NCI-H526 (cell line): ENCODE measurements at regions not wholly inside any gene's neighbourhood (a gene's known extent, or its start where the extent isn't known, plus 50 kb on each side); places are given as distances from the start of the nearest gene placed in this dataset.

Experiments used
- DNase-seq, 2 experiments: peaks; one replicate each; lab custom pipeline; 2025; lab: John Stamatoyannopoulos, UW

DNA sequence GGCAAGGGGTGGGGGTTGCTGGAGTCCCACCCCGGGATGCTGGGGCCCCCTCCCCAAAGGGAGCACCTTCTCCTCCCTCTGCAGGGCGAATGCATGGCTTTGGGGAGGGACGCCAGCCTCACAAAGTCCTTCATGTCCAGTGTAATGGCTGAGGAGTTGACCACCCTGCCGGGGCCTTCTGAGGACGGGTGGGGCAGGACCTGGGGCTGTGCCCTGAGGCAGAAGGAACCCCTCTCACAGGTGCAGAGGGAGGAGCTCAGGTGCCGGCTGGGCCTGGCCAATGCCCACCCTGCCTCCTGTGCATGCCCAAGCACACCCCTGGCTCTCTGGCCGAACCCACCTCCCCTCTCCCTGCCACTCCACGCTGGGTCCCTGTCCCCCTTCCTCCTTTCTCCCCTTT is 64.3 kb upstream of the RNU6ATAC start:
- DNase-seq = no peak

DNA sequence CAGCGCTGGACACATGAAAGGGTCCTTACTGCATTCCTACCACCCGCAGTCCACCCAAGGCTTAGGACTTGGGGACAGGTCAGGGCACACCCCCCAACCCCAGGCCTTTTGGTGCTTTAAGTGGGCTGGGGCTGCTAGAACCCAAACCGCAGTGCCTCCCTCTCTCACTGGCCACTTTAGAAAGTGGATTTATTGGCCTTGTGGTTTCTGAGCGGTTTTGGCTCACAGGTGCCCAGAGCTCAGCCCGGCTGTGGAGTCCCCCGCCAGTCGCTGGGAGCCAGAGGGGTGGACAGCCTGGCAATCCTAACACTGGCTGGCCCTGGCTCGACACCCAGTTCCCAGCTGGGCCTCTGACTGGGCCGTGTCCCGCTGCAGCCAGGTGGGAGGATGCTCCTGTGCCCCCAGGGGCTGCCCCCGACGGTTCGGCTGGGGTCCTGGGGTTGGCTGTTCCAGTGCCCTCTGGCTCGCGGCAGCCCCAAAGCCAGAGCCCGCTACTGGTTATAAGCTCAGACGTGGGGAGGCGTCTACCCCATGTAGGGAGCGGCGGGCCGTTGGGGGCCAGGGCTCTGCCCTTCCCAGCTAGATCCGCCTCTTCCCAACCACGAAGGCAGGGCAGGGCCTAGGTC is 65.2 kb upstream of the RNU6ATAC start:
- no peak for DNase-seq

DNA sequence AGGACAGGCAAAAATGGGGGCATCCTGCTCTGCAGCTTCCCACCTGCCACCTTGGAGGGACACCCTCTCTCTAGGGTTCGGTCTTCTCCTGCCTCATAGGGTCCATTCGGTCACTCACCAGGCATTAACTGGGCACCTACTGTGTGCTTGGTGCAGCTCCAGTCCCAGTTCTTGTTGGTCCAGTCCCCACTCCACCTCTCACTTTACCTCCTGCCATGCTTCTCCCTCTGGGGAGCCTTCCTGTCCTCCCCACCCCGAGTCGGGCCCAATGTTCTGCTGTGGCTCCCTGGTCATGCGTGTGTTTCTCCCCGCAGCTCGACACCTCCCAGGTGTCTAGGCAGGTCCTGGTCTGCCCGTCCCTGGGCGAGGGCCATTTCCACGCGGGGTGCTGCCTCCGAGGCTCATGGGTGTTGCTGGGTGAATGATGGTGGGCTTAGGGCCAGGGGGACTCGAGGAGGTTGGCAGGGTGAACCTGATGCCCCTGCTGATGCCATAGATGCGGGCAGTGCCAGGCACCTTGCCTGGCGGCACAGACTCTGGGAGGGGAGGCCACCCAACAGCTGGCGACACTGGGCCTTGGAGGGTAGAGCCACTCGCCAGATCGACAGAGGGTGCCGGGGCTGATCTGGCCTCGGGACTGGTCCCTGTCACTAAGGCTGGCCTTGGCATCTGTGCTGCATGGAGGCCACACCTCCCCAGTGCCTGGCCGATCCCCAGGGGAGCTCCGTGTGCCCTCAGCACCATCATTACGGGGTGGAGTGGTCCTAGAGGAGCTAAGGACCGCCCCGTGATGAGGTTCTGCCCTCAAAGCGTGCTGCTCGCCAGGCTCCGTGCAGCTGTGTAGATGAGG is 66.0 kb upstream of the RNU6ATAC start:
- no peak for DNase-seq

DNA sequence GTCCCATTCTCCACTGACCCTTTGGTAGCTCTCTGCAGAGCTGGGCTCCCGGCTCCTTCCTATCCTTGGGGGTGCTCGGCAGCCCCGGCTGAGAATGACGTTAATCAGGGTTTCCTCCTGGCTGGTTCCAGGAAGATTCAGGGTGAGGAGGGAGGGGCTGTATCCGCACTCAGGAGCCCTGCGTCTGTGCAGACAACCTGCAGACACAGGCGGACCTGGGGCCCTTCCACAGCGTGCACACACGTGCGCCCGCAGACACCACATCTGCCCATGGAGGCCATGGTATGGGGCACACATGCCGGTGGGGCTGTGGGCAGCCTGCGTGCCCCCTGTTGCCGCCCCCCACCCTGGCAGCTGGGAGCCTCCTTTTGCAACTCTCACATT is 66.6 kb upstream of the RNU6ATAC start:
- DNase-seq = no peak

DNA sequence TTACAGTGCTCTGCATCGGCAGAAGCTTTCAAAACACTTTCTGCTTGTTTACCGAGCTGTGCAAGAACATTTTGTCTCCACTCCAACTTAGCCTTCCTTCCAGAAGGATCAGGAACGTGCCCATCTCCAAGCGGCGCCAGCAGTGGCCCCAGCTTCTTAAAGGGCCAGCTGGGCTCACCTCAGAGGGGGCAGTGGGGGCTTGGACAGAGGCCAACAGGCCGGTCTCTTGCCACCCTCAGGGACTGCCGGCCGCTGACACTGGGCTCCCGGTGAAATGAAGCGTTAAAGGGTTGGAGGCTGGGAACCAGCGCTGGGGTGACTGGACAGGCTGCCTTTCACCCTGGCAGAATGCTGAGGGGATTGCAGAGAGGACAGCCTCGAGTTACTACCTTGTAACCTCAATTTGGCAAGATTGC is 67.0 kb upstream of the RNU6ATAC start:
- no peak for DNase-seq

DNA sequence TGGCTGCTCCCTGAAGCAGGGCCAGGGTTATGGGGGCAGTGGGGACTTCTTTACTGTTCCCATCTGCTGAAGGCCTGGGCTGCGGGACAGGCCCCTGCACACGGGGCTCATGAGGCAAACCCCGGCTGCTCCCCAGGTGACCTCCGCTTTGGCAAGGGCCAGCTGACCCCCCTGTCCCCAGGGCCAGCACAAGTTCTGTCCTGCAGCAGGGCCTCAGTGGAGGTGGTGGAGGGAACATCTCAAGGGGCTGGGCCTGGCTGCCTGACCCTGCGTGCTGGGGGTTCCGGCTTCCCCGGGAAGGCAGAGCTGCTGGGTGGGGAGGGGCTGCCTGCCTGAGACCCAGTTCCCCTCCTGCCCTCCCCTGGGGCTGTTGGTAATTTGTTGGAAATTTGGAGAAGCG is 67.4 kb upstream of the RNU6ATAC start:
- no peak for DNase-seq

DNA sequence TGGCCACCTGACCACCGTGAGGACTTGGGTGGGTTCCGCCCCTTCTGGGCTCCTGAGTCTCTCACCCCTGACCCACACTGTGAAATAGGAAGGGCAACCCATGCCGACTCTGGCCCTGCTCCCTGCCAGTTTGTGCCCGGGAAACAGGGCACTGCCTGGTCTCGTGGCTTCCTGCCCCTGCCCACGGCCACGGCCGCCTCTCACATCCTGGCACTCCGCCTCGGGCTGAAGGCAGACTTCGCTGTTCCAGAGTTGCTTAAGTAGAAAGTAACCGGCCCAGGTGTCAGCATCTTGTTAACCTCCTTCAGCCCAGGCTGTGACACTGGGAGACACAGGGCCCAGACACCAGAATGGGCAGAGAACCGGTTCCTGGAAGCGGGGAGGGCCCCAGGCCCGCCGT is 68.7 kb upstream of the RNU6ATAC start:
- DNase-seq = no peak

DNA sequence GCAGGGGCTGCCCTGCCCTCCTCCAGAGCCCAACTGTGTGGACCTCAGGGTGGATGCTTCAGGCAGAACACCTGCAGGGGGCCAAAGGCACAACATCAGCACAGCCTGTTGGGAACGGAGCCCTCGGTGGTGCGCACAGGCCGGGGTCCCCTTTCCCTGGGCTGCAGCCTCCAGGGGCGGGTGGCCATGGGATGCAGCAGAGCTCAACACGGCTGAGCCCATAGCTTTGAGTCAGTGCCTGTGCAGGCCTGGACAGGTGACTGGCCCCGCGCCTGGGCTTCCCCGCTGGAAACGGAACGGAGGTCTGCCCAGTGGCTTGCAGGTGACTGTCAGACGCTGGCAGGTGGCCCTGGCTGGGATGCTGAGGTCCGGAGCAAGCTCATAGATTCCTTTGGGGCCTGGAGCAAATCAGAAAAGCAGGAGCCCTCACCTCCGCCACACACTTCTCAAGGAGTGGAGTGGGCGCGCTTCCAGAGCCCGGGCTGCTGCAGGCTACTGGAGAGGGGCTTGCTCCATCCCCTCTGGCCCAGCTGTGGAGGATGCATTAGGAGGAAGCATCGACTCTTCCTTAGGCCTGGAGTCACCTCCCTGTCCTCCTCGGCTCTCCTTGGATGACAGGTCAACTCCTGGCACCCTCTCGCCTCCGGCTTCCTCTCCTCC is 69.8 kb upstream of the RNU6ATAC start:
- DNase-seq = no peak

DNA sequence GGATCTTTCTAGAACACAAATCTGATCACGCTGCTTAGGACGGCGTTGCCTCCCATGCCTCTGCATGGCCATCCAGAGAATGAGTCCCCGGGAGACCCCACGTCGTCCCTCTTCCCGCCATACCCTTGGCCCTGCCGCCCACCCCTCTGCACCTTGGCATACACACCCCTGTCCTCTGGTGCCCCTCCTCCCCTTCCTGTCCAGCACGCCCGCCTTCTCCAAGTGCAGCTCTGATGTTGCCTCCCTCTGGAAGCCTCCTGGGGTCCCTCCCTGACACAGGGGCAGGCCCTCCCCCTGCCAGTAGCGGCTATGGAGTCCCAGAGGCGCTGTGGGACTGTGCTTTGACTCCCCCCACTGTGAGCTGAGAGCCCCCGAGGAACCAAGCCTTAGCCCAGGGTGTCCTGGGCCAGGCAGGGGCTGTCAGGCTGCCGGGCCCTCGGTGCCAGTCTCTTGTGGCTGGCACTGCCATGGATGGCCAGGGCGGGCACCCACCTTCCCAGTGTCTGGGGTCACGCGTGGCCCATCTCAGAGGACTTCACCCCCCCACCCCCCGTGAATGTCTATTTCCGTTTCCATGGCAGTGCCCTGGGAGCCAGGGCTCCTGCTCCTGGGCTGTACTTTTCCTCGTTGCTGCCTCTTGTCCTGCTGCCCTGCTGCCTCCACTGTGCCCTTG is 70.5 kb upstream of the RNU6ATAC start:
- DNase-seq = no peak

DNA sequence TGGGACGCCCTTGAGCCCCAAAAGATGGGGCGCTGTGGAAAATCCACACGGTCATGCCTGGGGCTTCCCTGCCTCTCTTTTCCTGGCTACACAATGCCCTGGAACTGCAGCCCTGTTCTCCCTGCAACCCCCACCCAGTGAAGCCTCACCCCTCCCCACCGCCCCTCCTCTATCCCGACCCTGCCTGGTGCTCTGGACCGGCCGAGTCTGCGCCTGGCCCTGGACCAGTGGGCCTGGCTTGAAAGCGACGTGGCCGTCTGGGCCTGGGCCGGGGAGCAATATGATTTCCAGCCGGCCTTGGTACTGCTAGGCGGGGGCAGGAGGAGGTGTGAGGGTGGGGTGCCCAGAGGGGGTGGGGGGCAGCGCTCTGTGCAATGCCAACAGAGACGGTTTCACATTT is 71.0 kb upstream of the RNU6ATAC start:
- DNase-seq = no peak

DNA sequence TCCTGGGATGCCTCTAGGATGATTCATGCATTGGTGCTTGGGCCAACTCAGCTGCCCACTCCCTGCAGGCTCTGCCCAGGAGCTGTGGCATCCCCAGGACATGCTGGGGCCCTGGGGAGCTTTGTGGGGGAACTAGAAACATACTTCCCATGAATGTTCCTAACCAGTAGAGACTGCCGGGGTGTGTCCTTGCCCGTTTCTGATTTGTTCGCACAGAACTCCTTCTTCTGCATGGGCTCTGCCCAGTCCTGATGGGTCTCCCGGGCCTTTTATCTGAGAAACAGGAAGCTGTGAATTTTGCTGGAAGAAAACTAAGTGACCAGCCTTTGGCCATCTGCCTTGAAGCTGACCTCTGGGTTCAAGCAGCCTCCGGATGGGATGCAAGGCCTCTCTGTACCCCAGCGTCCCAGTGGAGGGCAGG is 71.6 kb upstream of the RNU6ATAC start:
- no peak for DNase-seq

DNA sequence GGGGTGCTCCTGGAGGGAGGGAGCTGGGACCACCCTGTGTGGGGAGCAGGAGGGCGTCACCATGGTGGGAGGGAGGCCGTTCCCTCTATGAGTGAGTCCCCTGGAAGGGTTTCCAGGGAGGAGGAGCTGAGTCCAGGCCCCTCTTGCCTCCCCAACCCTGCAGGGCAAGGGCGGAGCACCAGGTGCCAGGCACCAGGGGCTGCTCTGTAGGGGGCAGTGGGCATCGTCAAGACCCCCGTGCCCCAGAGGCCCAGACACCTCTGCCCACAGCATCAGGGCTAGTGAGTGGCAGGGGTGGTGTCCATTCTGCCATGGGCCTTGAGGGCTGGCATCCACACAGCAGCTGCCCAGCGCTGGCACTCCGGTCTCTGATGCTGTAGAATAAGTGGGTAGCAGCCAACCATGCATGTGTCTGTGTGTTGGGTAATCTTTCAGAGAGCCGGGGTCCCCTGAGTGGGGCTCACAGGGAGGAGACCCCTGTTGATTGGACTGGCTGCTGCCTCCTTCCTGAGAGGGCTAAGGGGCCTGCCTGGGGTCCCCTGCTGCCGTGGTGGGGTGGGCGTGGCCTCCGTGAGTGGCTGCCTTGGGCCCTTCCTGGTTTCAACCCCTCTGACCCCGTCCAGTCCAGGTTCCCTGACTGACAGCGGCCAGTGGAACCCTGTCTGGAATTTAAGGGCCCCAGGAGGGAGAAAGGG is 72.7 kb upstream of the RNU6ATAC start:
- DNase-seq = no peak

DNA sequence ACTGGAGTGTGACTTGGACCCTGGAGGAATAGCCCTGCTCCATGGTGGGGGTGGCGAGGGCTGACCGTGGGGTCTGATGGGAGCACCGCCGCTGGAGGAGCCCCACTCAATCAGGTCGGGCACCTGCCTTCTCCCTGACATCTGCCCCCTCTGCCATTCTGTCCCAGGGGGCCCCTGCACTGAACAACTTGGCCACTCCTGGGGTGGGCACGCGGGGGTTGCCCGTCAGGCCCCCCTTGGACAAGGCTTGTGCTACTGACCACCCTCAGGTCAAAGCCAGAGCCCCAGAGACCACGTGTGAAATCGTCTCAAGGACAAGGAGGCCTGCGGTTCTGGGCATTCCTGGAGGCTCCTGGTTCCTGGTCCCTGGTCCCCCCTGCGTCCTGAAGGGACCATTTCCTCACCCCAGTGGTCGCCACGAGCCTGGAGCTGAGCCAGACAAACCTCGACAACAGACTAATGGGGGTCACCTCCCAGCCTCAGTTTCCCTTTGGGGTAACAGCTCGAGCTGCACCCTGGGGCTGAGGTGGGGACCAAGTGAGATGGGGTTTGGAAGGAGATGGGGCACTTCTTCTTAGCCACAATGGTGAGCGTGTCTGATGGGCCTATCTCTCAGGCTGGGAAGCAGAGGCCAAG is 73.4 kb upstream of the RNU6ATAC start:
- DNase-seq = no peak

DNA sequence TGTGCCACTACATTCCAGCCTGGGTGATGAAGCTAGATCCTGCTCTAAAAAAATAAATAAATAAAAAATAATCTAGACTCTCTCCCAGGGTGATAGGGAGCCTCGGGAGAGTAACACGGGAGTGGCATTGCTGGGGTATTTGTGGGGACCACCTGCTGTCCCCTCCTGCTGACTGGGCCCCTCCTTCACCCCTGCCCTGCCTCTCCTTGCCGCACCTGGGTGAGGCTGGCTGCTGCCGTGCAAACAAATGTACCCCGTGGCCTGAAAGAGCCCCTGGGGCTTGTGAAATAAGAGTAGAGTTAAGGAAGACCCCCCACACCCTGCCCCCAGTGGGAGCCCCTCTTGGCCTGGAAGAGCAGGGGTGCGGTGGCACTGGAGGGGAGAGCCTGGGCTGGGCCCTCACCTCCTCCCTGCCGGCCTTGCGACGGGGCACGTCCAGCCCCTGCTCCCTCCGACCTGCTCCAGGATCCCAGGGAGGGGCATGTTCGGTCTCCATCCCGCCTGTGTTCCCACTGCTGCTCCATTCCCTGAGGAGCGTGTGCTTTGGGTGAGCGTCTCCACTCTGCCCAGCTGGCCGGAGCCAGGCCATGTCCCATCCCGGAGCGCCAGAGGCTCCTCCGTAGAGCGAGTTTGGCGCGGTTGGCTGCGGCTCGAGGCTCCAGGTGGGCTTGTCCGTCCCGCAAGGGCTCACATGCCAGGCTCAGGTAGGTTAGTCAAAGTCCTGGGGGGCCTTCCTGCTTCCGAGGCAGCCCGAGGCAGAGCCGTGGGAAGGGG is 75.0 kb upstream of the RNU6ATAC start:
- no peak for DNase-seq

DNA sequence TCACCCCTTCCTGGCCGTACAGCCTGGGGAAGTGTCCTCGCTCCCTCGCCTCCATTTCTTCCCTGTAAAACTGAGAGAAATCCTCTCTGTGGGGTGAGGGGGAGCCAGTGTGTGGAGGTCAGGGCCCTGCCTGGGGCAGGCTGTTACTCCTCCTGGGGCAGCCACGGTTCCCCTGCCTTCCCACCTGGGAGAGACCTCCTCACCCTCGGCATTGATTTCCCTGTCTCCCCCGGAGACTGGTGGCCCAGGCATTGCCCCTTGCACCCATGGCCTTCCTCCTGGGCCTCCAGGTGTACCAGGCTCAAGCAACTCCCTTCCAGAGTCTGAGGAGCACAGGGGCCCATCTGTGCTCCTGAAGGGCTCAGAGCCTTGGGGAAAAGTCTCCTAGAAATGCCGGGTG is 75.6 kb upstream of the RNU6ATAC start:
- DNase-seq = no peak

DNA sequence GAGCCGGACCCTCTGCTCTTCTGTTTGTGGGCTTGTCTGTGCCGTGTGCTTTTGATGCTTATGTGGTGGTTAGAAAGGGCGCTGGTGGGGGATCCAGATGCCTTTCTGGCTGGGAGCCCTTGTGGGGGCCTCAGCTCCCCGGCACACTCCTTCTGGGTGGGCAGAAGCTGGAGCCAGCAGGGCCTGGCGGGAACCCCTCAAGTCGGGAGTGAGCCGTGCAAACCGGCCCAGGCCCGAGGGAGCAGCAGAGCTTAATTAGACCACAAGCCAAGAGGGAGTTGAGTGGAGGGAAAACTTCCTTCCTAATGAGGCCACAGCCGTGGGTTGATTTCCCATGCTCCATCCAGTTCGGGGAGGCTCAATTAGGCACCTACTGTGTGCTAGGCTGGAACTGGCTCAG is 76.0 kb upstream of the RNU6ATAC start:
- no peak for DNase-seq

DNA sequence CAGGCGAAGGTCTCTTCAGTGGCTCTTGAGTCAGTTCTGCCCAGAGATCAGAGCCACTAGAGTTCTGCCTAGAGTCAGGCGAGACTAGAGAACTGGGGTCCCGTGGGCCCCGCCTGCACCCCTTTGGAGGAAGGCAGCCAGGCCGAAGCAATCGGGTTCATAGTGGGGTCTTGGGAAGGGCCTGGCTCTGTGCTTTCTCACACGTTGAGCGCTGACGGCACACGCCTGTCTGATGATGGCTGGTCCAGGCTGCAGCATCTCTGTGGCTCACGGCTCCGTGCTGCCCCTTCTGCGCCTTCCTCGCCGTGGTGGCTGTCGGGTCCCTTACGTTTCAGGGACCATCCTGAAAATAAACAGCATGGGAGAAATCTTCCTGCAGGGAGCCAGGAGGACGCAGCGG is 78.3 kb upstream of the RNU6ATAC start:
- DNase-seq = no peak

DNA sequence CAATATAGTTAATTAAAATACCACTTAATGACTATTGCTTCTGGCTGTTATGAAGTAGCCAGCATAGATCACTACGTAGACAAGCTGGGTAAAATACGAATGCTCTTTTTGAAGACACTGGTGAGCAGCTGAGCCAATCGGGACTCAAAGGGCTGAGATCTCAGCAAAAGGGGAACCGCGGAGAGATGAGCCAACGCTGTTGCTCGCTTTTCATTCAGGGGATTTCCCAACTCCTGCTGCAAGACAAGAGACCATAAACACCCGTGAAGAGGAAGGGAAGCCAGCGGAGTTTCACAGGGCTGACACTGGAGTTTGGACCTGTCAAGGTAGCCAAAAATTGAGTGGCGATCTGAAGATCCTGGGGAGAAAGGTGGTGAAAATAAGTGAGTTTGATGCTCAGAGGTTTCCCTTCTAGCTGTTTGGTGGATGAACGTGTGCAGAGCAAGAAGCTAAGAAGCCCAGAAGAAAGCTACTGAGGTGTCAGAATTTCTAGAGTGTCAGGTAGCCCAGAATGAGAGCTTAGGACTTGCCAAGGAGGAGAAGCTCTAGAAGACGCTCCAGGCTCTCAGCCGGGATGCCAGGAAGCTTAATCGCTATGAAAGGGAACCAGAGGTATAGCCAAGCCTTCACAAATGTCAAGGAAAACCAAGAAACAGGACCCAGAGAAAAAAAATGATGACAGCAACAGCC is 79.6 kb upstream of the RNU6ATAC start:
- DNase-seq = no peak

DNA sequence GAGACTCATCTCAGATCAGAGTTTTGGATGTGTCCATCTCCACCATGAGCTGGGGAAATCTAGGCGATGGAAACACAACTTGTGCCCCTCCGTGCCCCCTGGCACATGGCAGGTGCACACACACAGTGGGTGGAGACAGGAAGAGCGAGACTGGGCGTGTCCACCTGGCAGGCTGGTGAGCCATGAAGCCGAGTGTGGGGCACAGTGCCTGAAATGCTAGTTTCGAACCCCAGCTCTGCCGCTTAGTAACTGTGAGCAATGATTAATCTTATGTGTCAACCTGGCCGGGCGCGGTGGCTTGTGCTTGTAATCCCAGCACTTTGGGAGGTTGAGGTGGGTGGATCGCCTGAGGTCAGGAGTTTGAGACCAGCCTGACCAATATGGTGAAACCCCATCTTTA is 80.8 kb upstream of the RNU6ATAC start:
- DNase-seq = no peak

DNA sequence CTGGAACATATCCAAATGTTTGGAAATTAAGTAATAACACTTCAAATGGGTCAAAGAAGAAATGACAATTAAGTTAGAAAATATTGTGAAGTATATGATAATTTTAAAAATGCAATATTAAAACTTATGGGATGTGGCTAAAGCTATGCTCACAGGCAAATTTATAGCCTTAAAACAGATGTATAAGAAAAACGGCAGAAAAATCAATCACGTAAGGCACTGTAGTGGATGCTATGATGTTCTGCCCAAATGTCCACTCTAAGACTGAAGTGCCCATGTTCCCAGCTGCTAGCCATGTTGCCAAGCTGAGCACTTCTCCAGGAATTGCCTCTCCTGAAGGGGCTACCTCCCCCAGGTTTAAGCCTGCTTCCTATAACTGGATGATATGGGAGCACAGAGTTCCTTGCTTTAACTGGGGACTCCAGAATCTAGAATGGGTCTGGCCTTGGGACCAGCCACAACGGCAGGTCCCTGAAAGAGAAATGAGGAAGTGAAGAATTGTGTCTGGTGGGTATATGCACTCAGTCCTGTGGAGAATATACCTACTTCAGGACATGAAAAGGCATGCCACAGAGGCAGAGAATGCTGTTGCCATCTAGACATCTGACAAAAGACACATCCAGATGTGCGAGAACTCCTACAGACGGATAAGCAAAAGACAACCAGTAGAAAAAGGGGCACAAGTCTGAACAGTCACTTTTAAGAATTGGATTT is 78.2 kb upstream of the RXRA start:
- no peak for DNase-seq
